Hypothalamus (tissue), 51 donors: ENCODE measurements at regions not wholly inside any gene's neighbourhood (a gene's known extent, or its start where the extent isn't known, plus 50 kb on each side); places are given as distances from the start of the nearest gene placed in this dataset.

Experiments
- DNase-seq, 51 donors: peaks; one replicate each; lab custom pipeline; 2025; lab: John Stamatoyannopoulos, UW

DNA sequence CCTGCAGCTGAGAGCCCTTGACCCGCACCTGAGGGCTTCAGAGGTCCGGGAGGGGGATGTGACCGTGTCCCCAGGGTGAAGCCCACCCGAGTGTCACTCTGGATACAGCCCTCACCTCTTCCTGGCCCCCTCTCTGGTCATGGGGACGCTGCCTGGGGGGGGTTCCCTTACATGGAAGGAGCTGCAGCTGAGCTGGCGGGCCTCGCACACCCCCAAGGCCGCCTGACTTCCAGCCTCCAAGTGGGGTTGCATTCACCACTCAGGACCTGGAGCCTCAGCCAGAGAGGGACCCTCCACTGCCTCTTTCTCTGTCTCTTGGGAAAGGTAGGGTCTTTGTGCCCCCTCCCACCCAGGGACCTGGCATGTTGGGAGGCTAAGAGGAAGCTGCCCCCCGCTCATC, 284.6 kb downstream of the SEC14L1 start:
- peak in 1 of 51 donors; percentile 57 for DNase-seq

DNA sequence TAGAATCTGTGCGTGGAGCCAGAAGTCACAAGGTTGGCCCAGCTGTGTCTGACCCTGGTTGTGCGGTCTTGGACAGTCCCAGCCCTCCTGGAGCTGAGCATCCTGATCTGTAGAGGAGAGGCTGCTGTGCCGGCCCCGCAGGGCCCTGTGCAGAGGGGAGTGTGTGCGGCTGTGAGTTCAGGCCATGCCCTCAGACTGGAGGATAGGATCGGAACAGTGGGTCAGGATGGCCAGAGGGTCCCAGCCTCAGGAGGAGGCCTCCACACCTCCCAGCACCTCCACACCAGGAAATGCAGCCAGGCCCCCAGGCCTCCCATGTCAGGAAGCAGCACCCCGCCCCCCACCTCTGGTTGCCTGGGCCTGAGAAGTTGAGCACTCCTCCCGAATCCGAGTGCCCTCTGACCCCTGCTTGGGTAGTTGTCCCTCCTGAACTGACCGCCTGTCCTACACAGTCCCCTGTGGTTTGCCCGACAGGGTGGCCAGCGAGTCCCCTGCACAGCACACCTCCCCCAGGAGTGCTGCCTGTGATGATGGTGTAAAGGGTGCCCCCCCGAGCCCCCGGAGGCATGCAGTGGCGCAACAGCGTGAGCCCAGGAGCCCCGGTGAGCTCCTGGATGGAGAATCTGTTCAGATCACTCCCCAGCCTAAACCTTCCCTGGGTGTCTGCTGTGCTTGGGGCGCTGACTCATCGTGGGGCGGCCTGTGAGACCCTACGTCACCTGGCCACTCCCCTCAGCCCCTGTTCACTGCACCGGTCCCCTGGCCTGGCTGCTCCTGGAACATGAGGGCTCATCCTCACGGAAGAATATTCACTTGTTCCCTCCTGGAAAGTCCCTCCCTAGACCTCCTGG, 285.2 kb downstream of the SEC14L1 start:
- no peak for DNase-seq

DNA sequence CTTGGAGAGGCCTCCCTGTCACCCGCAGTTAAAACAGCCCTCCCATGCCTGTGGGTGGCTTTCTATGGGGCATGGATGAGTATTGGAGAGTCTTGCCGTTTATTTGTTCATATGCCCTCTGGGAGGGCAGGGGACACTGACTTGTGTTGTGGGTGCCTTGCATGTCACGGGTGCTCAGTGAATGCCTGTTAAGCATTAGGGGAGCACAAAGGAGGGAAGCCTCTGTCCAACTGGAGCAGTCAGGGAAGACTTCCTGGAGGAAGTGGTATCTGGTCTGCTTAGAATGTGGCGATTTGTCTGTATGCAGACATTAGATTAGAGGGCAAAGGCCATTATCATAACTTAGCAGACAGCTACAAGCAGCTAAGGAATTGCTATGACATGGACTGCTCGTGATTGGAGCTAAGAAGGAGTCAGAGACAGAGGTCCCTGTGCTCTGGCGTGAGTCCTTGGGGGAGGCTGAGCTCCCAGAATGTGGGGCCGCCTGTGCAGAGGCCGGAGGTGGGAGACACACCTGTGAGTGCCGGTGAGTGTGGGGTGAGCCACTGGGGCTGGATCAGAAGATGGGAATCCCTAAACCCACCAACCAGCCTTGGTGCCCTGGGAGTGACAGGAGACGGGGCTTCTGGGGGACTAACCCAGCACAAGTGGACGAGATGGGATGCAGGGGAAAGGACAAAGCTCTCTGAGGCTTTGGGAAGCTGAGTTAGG, 286.1 kb downstream of the SEC14L1 start:
- DNase-seq: no peak

DNA sequence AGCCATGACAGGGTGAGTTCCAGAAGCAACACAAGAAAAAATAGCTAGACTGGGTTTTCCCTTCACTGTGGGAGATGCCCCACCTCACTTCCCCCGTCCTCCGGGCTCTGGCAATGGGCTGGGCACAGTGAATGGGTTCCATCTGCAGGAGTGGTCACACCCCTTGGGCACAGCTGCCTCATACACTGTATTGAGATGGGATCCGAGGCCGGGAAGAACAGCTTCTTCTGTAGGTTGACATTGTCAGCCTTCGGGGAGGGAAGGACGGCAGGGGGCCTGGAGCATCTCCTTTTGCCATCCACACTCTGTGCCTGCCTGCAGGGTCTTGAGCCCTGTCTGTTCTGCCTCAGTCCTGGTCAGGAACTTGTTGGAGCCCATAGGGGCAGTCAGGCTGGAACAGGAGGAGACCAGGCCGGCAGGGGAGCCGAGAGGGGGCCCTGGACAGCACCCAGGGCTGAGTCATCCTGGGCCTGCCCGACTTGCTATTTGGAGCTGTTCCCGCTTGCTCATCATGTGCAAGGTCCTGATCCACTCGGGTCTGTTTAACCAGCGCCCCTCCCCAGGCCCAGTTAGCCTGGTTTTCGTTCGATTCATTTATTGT, 286.7 kb downstream of the SEC14L1 start:
- peak in 17 of 51 donors; percentile 17 to 64 (median 51) for DNase-seq

DNA sequence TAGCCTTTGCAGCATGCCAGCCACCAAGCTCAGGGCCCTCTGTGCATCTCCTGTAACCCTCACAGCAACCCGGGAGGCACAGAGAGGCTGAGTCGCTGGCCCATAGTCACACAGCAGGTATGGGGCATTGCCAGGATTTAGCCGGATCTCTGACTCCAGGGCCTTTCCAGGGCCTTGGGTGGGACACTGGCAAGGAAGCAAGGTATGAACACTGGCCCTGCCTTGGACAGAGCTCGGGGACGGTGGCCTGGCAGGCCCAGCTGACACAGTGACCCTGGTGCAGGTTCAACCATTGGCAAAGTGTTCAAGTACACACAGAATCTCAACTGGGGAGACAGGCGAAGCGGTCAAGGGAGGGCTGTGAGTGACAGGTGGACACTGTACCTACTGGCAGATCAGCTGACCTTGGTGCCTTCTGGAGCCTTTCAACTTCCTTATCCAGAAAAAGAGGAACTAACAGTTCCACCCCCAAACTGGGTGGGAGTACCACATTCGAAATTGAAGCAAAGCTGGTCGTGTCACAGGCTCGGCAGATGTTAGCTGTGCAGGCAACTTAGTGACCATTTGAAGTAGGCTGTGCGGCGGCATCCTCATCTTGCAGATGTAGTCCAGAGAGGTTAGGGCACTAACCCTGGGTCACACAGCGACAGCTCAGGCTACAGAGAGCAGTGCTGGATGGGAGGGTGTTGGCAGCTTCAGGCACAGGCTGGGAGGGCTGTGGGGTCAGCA, 287.4 kb downstream of the SEC14L1 start:
- DNase-seq: peak in 7 of 51 donors; percentile 19 to 48 (median 30)

DNA sequence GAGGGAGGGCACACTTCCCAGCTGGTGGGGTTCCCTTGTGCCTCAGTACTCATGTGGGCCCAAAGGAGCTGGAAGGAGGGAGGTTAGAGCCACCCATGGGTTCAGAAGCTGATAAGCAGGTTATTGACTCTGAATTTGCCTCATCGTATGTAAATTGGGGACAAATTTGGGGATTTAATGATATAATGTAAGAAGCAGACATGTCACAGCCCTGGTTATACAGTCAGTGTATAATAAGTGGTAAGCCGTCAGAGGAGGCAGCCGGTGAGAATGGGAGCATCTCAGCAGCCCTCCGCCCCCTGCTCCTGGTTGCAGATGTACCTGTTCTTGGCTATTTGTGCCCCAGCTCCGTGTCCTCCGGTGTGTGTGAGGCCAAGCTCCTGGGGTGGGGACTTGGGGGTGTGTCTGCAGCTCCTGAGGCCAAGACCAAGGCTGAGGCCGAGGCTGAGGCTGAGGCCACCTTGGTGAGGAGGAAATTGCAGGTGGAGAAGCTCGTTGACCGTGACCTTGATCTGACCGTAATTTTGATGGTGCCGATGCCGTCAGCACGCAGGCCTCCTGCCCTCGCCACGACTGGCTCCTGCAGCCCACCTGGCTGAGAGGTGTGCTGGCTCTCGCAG, 288.1 kb downstream of the SEC14L1 start:
- DNase-seq: no peak

DNA sequence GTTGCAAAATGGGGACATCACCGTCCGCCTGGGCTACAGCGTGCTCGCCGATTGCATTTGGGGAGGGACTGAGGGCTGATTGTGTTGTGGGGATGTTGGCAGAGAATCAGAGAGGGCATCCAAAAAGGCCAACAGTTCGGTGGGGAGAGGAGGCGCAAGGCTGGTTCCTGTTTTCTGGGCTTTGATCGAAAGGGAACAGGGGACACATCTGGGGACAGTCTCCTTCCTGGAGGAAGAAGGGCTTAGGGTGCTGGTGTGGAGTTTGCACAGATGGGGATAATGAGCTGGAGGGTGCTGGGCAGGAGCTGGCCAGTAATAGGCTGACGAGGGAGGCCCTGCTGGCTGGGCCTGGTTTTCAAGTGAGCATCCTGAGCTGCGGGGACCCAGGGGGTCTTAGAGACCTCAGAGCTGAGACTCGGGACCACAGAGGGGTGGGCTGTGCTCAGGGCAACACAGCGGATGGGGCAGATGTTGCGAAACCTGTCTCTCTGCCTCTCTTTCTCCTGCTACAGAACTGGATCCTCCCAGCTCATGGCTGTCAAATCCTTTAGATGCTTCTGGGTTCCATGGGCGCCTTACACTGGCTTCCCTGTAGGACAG, 288.7 kb downstream of the SEC14L1 start:
- DNase-seq: no peak

DNA sequence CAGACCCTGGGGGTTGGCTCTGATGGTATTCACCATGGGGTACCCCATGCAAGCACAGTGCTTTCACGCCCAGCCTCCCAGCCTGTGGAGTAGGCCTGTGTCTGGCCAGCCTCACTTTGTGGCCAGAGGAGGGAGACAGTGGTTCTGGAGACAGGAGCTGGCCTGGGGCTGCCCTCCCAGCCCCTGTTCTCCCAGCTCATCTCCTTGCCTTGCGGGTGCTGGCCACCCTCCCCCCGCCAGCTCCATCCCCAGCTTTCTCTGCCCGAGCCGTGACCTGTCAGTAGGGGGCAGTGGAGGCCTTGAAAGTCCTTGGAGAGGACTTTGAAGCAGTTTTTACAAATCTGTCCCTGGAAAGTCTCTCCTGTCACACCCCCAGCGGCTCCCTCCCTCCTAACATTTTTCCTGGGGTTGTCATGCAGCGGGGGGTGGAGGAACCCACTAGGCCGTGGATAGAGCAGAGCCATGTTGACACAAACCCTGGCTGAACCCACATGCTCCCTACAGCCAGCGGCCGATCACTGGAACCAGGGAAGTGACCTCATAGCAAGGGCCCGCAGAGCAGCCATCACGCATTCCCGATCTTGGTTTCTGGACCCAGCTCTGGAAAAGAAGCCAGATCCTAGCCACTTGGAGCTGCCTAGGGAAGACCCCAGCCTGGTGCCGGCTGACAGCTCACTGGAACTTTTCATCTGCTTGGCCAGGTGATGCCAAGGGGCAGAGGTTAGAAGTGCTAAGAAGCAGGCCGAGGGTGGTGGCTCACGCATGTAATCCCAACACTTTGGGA, 289.4 kb downstream of the SEC14L1 start:
- peak in 45 of 51 donors; percentile 22 to 86 (median 65) for DNase-seq

DNA sequence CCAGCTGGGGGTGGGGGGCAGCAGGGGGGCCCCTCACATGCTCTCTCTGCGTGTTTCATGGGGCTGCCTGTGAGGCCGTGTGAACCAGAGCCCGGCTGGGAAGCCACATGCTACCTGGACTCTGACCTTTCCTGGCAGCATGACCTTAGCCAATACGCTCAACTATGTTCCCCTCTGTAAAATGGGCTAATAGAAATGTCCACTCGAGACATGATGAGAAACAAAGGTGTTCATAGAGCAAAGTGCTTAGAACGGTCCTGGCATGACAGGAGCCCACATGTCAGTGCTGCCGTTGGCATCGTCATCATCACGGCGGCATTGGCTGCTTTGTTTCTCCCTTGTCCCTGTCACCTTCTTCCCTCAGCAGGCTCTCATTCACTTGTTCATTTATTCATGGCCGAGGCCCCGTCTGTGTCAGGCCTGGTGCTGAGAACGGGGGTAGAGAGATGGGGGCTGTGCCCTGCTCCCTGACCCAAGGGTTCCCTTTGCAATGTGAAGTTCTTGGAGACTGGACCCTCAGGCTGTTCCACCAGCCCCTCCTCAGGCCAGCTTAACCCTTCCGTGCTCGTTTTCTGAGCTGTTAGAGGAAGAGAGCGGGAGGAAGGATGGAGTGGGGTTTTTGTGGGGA, 291.4 kb downstream of the SEC14L1 start:
- DNase-seq: no peak

DNA sequence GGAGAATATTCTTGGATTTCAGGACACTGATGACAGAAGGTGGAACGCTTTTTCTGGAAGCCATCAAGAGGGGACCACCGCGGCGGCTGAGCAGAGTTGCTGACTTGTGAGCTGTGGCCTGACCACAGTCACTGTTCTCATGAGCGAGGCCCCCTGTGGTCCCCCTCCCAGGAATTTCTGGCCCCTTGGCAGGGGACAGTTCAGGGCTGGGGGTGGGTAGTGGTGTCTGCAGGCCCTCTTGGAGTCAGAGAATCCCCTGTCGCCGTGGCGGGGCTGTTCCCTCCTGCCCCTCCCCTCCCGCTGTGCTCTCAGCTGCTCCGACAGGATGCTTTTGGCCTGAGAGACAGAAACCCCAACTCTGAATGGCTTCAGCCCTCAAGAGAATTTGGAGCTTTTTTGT, 292.0 kb downstream of the SEC14L1 start:
- no peak for DNase-seq

DNA sequence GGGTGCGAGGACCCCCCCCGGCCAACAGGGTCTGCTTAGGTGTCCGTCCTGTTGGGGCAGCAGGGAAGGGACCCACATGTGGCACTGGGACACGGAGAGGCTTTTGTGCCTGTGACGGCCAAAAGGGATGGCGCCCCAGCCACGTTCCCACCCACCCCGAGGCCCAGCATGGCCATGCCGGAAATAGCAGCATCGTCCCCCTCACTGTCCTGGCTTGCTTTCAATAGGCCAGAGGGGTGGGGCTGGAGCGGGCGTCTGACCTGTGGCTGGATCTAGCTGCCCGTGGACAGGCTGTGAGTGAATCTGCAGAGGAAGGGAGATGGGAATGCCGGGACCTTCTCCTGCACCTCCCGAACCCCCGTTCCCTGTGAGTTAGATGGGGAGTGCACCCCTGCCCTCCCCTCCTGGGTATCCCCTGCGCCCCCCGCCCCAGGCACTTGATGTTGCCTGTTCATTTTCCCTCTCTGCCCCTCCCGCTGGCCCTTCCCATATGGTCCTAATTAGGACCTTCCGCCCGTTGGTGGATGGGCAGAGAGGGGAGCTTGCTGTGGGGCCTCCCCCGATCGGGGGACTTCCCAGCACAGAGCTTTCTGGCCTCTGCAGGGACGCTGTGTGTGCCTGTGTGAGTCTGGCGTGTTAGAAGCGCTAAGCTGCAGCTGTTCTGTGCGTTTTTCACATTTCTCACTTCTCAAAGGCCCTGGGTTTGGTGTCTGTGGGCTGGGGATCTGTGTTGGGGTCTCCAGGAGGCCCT, 292.8 kb downstream of the SEC14L1 start:
- DNase-seq: no peak

DNA sequence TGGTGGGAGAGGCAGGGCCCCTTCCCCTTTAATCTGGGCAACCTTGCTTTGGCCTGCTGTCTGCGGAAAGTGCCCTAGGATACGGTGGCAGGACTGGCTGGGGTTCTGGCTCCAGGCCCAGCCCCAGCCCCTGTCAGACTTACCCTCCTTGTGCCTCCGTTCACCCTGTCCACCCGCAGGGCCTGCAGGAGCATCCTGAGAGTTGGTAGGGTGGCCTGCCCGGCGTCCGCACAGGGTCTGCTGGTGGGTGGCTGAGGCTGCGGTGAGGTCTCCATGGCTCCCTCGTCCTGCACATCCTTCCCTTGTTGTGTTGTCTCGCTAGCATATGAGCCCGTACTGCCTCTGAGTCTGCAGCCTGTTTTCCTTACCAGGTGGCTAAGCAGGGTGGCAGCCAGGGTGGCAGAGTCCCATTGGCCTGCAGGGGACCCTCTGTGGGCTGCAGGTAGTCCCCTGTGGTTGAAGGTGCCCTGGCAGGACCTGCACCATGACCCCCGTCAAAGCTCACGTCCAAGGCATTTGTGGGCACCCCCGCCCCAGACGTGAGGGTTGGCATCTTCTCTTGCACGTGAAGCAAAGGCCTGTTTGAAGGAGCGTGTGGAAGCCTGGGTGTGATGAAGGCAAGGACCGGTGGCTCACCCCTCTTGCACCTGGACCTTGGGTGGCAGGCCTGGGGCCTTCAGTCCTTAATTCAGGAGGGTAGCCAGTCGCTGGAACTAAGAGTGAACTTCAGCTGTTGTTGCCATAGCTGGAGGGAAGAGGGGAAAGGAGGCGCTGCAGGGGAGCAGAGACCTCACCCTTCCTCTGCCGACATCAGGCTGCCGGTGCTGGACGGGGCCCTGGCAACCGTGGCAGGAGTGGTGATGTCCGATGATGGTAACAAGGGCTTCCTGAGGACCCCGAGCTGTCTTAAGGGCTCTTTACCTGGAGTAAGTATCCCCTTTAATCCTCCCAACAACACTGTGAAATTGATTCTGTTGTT, 293.7 kb downstream of the SEC14L1 start:
- no peak for DNase-seq

DNA sequence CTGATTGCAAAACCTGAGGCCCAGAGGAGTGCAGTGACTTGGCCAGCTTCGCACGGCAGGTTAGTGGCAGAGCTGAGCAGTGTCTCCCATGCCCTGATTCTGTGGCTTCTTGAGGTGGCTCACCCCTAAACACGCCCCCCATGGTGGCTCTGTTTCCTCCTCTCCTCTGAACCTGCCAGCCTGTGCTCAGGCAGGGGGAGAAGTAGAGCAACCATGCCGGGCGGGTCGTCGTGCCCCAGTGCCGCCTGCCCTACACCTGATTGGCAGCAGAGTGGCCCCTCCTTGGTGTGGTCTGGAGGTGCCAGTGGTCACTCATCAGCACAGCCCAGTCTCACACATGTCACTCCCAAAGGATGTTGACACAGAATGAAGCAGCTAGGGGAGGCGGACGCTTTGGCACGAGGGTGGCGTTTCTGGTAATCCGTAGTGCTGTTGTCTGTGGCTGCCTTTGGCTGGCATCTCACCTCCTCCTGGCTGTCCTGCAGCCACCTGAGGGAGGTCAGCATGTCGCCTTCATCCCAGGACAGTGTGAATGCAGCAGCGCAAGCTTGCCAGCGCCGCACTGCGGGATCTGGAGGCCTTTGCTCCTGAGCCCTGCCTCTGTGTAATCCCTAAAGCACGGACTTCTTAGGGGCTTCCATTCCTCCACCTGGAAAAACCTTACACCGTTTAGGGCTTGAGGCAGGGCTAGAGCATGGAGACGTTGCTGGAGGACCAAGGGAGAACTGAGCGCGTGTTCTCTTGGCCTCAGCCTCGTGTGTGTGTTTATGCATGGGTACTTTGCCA, 294.7 kb downstream of the SEC14L1 start:
- no peak for DNase-seq

DNA sequence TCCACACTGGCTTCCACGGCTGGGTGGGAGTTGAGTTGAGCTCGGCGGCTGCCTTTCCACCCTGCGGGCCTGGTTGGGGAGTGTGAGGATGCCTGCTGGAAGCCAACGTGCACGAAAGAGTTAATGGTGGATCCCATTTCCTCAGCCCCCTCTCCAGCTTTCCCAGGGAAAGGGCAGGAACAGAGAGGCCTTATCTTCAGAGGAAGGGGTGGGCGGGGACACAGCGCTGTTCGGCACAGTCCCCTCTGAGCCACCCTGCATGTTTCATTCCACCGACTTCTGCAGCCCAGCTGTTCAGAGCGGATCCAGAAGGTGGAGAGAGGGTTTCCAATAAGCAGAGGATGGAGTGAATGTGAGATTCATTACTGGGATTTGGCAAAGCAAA, 295.3 kb downstream of the SEC14L1 start:
- DNase-seq: peak in 3 of 51 donors; percentile 23 to 49 (median 29)

DNA sequence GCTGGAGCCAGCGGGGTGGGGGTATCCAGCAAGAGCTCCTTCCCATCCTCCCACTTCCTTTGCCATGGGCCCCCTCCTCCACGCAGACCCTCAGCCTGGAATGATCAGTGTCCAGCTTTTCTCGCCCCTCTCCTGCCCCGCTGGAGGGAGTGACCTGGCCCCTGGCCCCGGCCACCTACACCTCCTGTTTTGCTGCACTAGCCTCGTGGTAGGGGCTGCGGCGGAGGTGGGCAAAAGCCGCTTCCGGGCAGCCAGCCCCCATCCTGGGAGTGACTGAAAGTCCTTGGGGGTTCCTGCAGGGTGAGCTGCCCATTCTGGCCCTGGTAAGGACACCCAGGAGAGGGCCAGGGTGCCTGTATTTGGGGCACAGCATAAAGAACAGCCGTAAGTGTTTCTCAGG, 295.7 kb downstream of the SEC14L1 start:
- no peak for DNase-seq

DNA sequence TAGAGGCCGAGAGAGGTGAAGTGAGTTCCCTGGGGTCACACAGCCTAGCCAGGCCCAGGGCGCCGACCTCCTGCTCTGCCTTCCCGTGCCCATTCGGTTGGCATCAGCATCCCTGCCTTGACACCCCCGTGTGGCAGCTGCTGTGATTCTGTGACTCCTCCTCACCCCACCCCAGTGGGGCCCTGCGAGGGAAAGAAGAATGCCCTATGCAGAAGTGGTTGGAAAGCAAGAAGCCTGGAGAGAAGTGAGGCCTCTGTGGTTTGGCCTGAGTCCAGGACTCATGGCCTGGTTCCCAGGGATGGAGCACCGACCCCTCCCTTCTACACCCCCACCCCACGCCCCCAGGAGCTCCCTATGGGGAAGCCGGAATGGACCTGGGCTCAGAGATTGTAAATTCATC, 296.2 kb downstream of the SEC14L1 start:
- DNase-seq: peak in 9 of 51 donors; percentile 12 to 36 (median 23)
